Ureter (tissue), 1 donor: ENCODE measurements at regions not wholly inside any gene's neighbourhood (a gene's known extent, or its start where the extent isn't known, plus 50 kb on each side); places are given as distances from the start of the nearest gene placed in this dataset.

Experiments
- DNase-seq: peaks from one replicate; pipeline ENCODE4 v3.0.0-alpha.2; 2020; ENCODE audit warnings: low spot score
- donor health status: DM: yes; HTN: yes; CAD: no.

DNA sequence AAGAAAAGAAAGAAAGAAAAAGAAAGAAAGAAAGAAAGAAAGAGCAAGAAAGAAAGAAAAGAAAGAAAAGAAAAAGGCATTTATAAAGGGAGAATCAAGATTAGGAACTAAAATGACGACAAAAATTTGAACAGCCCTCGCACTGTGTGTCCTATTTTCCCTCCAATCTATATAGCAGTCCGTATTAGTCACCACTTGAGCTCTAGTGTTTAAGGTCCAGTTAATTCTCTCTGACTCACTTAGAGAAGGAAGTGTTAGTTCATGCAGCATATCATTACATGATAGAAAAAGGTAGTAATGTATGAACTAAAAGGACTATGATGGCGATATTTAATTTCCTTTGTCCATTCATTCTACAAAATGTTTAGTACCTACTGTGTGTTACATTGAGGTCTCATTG, 122.7 kb downstream of the CBLL2 start:
- no peak for DNase-seq

DNA sequence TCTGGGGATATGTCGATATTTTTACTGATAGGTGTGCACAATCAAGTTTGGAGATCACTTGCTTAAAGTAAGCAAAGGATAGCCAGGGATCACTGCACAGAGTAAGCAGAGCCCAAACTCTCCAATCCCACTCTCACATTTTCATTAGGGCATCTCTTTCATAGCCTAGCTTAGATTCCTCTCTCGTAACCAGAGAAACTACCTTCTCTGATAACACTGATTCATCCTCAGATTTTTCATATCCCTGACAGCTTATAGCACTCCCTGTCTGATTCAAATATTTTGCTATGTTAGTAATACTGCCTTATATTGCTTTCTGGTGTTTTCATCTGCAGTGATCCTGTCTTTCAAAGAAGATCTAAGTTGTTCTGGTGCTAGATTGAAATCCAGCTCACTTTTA, 123.7 kb downstream of the CBLL2 start:
- no peak for DNase-seq

DNA sequence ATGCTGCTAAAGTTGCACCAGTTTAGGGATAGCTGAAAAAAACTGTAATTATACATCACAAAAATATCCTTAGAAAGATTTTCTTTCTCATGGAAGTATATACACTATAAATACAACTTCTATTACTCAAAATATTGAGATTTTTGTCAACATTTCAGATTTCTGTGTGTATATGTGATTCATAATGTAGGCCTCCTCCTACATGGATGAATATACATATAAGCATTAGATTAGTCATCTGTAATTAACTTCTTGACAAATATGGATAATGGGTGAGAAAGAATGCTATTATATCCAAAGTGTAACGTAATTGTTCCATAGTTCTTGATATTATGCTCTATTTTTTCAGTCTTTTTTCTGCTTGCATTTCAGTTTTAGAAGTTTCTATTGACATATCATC, 124.9 kb downstream of the CBLL2 start:
- DNase-seq: no peak

DNA sequence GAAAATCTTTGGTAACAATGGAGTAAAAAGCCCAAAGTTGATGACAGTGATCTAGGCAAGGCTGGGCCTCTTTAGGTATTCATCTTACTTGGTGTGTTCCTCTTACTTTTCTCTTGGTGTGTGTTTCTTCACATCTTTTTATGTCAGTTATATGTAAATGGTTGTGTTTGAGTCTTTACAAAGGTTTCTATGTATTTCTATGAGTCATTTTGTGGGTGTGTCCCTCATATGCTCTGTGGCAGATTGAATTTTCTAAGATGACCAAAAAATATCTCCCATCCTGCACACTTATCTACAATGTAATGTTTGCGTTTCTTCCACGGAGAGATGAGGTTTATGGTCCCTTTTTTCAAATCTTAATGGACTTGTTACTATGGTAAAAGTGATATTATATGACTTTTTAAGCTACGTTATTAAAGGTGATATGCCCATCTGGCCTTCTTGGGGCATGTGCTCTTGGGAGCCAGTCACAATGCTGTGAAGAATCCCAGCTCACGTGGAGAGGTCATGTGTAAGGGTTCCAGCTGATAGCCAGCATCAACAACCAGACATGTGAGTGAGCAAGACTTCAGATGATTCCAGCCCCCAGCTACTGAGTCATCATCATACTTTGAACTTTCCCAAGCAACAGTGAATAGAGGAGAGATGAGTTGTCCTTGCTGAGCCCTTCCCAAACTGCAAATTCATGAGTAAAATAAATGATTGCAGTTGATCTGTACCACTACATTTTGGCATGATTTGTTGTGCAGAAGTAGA, 126.9 kb downstream of the CBLL2 start:
- no peak for DNase-seq

DNA sequence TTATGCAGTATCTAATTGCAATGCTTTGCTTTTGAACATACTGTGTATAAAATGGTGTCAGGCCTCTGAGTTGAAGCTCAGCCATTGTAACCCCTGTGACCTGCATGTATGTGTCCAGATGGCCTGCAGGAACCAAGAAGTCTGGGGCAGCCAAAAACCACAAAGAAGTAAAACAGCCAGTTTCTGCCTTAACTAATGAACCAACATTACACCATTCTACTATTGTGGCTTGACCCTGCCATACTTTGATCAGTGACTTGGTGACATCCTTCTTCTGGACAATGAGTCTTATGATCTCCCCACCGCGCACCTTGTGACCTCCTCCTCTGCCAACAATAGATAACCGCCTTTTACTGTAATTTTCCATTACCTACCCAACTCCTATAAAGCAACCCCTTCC, 131.6 kb downstream of the CBLL2 start:
- DNase-seq: no peak

DNA sequence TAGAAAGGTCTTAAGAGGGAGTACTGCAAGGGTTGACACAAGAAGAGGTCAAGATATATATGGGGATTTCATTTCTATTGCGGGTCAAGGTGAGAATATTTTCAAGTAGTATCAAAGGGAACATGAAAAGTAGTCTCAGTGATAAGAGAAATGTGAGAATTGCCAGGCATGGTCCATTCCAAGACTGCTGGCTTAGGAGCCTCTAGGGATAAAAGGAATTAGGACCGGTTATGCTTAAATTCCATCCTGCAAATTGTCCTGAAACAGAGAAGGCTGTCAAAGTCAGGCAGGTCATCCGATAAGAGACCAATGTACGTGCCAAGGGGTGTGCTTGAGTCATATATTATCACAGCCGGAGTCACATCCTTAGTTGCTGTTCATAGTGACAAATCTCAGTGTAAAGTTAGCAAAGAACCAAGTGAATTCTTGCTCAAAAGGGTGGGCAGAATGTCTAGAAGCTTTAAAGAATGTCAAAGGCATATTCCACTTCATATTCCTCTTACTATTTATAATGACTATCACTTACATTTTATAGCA, 133.6 kb downstream of the CBLL2 start:
- no peak for DNase-seq

DNA sequence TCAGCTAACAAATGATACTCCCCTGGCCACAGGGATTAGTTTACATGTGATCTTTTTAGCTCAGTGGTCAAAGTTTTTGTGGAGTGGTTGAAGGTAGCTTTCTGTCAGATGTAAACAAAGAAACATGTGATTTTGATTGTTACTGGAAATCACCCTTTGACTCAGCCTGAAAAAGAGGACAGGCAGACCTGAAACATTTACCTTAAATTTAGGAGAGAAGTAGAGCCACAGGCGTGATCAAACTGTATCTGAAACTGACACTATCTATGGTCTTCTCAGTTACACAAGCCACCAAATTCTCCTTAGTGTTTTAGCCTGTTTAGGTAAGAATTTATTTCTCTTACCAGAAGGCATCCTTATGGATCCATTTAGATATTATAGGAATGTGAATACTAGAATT, 136.7 kb downstream of the CBLL2 start:
- no peak for DNase-seq

DNA sequence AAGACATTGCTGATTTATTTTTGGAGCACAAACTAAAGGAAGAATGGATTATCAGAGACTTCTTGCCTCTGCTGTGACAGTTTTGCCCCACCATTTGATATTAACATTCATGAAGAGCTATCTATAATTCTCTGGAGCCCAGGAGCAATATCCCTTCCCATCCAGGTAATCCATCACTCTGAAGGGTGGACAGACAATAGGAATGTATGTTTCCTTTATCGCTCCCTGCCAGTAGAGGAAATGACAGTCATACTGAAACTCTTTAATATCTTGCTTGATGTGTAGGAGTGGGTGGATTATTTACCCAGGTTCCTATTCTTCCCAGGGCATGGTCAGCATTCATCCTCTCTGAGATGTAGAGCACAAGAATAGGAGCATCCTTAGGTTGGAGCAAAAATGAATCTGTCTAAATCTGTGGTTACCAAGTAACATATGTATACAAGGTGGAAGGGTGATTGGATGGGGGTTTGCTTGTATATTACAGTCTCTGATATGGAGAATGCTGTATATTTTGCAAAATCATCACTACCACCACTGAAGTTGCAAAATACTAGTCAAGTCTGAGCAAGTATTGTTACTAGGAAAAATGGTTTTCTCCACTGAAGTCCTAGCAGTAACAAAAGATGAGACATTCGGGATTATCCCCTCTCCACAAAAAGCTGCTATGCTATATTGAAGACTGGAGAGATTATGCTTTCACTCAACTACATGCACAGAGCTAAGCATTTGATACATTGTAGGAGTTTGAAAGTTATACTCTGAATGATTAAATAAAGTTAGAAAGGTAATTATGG, 151.6 kb downstream of the CBLL2 start:
- no peak for DNase-seq

DNA sequence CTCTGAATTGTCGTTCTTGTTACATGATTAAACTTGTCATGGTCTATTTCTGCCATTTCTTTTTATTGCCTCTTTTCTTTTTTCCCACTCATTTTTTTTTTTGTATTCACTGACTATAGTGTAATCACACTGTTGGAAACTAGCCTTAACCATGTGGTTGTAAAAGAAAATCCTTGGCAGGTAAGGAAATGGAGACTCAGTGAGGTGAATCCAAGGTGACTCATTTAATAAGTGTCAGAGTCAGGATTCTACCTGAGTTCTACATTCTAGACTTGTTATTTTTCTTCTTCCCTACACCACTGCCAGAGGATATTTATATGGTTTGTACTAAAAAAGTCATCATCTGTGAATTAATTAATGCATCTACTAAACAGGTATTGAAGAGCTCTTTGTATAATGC, 152.2 kb downstream of the CBLL2 start:
- DNase-seq: no peak

DNA sequence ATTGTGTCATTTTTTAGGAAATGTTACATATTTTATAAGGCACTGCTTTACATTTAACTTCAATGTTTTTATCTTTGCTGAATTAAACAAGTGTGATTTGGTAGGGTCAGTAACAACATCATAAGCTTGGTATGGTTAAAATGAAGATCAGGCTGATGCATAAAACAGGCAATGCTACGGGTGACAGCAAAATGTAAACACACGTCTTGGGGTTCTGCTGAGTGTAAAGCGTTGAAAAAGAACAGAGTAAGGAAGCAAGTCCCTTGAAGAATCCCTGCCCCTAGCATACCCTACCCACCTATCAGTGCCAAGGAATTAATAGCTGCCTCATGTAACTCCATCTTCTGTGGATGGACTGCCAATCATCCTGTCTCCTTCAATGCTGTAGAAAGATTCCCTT, 157.0 kb downstream of the CBLL2 start:
- no peak for DNase-seq

DNA sequence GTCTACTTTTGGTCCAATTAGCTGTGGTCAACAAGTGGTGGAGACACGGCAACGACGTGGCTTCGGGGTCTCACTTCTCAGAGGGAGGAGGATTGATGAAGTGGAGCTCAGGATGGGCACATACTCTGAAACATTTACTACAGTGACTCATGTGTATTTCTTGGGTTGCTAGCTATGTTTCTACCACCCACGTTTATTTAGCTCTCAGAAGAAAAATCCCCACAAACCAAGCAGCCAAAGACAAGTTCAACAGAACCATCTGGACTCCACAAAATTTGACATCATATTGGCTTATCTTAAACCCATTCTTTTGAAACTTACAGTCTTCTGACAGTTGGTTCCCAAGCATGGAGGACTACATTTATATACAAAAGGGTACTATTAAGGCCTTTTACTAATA, 158.0 kb downstream of the CBLL2 start:
- no peak for DNase-seq

DNA sequence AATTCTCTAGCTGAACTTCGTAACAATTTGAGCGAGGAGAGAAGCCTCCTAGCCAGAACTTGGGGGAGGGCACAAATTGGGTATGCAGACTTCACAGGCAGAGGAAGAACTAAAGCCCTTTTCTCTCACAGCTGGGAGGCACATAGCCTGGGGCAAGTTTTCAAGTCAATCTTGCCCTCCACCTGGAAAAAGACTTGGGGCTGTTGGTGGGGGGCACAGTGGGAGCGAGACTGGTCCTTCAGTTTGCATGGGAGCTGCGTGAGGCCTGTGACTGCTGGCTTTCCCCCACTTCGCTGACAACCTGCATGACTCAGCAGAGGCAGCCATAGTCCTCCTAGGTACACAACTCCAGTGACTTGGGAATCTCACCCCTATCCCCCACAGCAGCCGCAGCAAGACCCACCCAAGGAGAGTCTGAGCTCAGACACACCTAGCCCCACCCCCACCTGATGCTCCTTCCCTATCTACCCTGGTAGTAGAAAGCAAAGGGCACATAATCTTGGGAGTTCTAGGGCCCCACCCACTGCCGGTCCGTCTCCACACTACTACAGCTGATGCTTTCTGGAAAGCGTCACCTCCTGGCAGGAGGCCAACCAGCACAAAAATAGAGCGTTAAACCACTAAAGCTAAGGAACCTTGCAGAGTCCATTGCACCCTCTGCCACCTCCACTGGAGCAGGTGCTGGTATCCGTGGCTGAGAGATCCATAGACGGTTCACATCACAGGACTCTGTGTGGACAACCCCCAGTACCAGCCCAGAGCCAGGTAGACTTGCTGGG, 160.8 kb downstream of the CBLL2 start:
- no peak for DNase-seq

DNA sequence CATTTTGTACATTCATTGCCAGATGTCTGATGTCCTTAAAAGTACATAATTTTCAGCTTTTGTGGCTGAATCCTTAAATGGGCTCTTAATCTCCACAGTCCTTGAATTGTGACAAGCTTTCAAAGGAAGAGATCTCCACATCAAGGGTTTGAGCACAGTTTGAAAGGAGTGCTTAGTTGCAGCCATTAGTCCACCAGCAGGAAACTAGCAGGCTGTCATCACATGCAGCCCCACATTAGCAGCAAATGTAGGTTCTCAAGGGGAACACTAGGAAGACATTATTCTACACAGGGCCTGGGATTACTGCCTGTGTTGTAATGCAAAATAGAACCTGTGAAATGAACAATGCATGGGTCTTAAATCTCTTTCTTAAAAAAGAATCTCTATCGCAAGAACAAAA, 173.2 kb downstream of the CBLL2 start:
- no peak for DNase-seq

DNA sequence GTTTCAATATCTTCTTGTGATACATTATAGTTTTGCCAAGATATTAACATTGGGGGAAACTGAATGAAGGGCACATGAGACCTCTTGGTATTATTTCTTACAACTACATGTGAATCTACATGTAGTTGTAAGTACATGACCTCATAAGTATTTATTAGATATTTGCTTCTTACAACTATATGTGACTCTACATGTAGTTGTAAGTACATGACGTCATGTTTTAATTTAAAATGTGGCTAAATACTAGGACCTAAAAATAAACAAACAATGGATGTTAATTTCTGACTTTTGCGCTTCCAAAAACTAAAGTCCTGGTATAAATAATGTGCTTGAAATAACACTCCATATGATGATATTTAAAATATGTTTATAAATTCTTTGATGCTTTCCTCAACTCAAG, 190.2 kb downstream of the CBLL2 start:
- no peak for DNase-seq

DNA sequence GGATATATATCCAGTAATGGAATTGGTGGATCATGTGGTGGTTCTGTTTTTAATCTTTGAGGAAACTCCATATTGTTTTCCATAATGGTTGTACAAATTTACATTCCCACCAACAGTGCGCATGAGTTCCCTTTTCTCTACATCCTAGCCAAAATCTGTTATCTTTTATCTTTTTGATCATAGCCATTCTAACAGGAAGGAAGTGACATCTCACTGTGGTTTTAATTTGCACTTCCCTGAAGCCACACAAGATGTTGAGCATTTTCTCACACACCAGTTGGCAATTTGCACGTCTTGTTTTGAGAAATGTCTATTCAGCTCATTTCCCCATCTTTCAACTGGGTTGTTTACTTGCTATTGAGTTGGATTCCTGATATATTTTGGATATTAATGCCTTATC, 194.9 kb downstream of the CBLL2 start:
- no peak for DNase-seq

DNA sequence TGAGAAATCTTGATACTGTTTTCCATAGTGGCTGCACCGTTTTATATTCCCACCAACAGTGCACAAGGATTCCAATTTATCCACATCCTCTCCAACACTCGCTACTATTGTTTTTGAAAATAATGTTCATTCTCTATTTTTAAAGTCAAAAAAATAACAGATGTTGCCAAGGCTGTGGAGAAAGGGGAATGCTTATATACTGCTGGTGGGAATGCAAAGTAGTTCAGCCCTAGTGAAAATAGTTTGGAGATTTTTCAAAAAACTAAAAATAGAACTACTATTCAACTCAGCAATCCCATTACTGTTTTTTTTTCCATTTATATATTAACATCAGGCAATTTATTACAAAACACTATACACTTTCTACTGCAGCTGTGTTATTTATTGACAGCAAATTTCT, 208.7 kb downstream of the CBLL2 start:
- no peak for DNase-seq

DNA sequence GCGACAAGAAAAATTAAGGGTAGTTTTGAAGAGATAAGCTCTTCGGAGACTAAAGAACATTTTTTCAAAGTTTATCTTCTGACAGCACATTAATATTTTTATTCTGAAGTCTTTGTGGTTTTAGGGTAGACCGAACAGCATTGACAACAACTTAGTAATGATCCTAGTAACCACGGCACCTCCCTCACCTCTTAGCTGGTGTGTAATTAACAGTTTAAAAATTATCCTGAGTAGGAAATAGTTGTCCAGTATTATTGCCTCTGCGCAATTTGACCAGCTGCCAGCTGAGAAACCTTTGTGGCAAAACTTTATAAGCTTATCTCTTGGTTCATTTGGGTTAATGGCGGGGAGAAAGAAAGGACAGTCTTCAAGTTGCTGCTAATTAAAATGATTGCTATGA, 213.6 kb downstream of the CBLL2 start:
- no peak for DNase-seq

DNA sequence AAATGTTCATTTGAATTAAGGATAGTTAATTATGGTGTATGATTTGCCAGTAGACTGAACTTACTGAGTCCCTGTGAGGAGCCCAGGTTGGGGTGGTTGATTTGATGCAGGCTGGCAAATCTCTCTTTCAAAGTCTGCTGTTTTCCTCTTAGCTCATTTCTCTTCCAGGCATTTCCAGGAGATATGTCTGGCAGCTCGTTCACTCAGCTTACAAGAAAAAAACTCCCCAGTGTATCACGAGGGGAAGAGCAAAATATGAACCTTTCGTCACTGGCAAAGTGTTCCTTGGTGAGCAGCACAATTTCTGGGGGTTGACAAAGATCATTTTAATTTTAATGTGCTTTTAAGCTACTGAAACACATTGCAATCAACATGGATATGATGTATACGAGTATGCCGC, 244.2 kb downstream of the CBLL2 start:
- no peak for DNase-seq

DNA sequence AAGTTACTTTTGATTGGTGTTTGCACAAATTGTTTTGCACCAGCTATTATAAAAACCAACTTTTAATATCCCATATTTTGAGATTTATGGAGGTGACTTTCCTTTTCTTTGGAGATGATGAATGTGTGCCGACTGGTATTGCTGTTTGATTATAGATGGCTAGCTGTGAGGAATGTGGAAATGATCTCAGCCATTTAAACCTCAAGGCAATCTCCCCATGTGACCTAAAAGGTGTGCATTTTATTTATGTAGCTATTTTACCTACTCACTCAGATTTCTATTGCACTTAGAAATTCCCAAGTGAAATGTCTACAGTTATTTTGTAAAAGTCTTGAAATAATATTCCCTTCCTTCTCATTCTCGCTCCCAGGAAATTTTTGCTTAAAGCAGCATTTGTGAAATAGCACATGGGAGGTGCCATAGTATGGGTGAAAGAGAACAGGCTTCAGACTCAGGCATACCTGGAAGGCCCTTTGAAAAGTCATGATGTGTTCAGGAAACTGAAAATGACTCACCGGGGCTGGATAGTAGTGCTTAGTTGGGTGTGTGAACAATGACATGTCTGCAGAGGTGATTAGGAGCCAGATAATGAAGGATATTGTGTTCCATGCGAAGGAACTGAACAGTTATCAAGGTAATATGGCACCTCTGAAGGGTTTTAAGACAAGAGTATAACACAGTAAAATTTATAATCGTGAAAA, 247.6 kb downstream of the CBLL2 start:
- no peak for DNase-seq

DNA sequence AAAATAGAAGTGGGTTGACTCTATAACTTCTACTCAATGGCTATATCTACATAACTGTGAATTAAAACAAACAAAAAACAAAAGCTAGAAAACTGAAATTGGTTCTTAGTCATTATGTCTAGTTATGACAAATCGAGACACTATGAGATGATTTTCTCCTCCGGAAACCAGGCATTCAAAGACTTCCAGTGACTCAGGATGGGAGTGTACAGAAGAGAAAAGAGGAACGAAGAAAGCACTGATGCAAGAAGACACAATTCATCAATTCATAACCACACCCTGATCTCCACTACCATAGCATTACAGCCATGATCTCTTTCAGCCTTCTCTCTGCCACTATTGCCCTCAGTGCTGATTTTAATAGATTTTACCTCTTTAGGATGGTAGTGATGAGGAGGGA, 253.6 kb downstream of the CBLL2 start:
- no peak for DNase-seq

DNA sequence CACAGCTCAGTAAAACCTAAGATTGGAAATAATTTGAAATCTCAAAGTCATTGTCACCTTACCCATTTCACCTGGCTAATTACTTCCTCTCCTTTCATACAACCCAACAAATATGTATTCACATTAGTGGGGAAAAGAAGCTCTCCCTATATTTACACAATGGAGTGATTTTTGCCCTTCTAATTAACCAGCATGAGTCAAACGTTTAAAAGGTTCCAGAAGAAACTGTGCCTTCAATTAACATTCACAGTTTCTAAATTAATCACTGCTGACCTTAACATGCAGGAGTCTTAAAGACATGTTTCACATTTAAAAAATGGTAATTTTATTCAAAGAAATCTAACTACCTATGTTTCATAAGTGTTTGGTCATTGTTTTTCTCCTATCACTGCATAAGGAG, 254.6 kb downstream of the CBLL2 start:
- no peak for DNase-seq

DNA sequence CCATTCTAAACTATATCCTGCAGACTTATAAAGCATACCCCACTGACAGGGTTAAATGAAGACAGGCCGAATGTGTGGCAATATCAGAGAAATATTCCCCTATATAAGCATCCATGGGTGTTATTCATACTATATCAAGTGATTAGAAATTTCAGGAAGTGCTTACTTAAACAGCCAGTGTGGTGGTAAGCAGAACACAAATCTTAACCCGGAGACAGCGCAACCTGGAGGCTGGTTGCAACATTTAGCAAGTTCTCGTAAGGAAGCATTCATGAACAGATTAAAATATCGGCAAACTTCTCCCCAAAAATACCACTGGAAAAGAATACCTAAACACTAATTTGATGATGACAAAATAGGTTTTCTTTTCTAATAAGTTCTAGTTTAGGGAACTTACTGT, 261.2 kb downstream of the CBLL2 start:
- no peak for DNase-seq
